ENCODE measurements at regions not wholly inside any gene's neighbourhood (a gene's known extent, or its start where the extent isn't known, plus 50 kb on each side); places are given as distances from the start of the nearest gene placed in this dataset.
A peak's percentile ranks its signal among the peaks of the same experiment; 100 is the strongest.

- no peak overlapping the region for H3K14ac ChIP-seq (ENCODE audit: insufficient read length)
- no peak overlapping the region for H3K23ac ChIP-seq (ENCODE audit: insufficient read length)
- no peaks in the 10 kb centered on the region for H3K9me3 ChIP-seq (ENCODE audit: insufficient read depth in 2 of 2, low read depth in 1 of 2, low read length in 1 of 2)
- no peaks in the 10 kb centered on the region for H3K36me3 ChIP-seq (ENCODE audit: control insufficient read depth in 2 of 4, insufficient read depth in 4 of 4, low read length in 3 of 4)
- H3K79me1 ChIP-seq (ENCODE audit: low read depth, low read length): no peaks in the 10 kb centered on the region
- no peak for FAIRE-seq
- TF ChIP-seq SUZ12 (IDR thresholded peaks at IDR 0.05; ENCODE audit: low read length): no peak
- TF ChIP-seq SP2 (IDR thresholded peaks at IDR 0.05; ENCODE audit: low read length): no peak
- no peak for TF ChIP-seq HDAC6 (IDR thresholded peaks at IDR 0.05; ENCODE audit: low read depth, low read length)
- no peak for TF ChIP-seq BCL11A (IDR thresholded peaks at IDR 0.05; ENCODE audit: low read depth in 2 of 2, low read length in 2 of 2)
- no peak for TF ChIP-seq SP1 (IDR thresholded peaks at IDR 0.05; ENCODE audit: low read depth, low read length)
- TF ChIP-seq SIN3A (conservative IDR thresholded peaks at IDR 0.05 in 1 of 2, IDR thresholded peaks at IDR 0.05 in 1 of 2; ENCODE audit: low read depth in 1 of 2, low read length in 2 of 2): no peak
- TF ChIP-seq, protein P1, sequence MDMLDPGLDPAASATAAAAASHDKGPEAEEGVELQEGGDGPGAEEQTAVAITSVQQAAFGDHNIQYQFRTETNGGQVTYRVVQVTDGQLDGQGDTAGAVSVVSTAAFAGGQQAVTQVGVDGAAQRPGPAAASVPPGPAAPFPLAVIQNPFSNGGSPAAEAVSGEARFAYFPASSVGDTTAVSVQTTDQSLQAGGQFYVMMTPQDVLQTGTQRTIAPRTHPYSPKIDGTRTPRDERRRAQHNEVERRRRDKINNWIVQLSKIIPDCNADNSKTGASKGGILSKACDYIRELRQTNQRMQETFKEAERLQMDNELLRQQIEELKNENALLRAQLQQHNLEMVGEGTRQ (IDR thresholded peaks at IDR 0.05; ENCODE audit: low read length): no peak
- no peak for TF ChIP-seq SP4 (IDR thresholded peaks at IDR 0.05; ENCODE audit: low read length)
- no peak for TF ChIP-seq ZNF274 (IDR thresholded peaks at IDR 0.05; ENCODE audit: borderline replicate concordance, extremely low read depth, low read length)
- no peak for TF ChIP-seq SAP30 (IDR thresholded peaks at IDR 0.05; ENCODE audit: insufficient read depth, insufficient replicate concordance, low read length)
- no peak for TF ChIP-seq RAD21 (IDR thresholded peaks at IDR 0.05 in 1 of 2, conservative IDR thresholded peaks at IDR 0.05 in 1 of 2; ENCODE audit: low read depth in 2 of 2, low read length in 2 of 2)
- no peak overlapping the region for H3K4ac ChIP-seq (replicated peaks; ENCODE audit: insufficient read length, low read depth, low read length)
- no peak overlapping the region for H3K18ac ChIP-seq (ENCODE audit: extremely low read depth, low read length)
- no peaks in the 10 kb centered on the region for H3K27me3 ChIP-seq (replicated peaks in 1 of 4; ENCODE audit: control insufficient read depth in 3 of 4, extremely low read depth in 1 of 4, insufficient read depth in 3 of 4, low read length in 3 of 4)
- no peak overlapping the region for H4K8ac ChIP-seq (ENCODE audit: extremely low read depth, insufficient read depth, low read length)
- ChIA-PET CTCF (ENCODE audit: partially characterized antibody) (interaction anchor here (0.8 to 1.2 kb wide), 3 partner anchors 10 to 149 kb away, joined by 3 read pairs; no protein-coding TSS in a partner anchor), POLR2A (ENCODE audit: partially characterized antibody) (interaction anchor here (0.6 kb wide), 1 partner anchor 9 kb away, joined by 3 read pairs; no protein-coding TSS in a partner anchor)
- no peaks in the 10 kb centered on the region for H3K79me2 ChIP-seq (ENCODE audit: control insufficient read depth in 1 of 2, insufficient read depth in 2 of 2, low read length in 2 of 2)
- peaks cover 0 to 4% (median under 1%) of the 10 kb centered on the region in 4 experiments; a peak in 2 of 7 replicates for H3K4me1 ChIP-seq (replicated peaks in 1 of 4; ENCODE audit: control insufficient read depth in 3 of 4, insufficient read depth in 4 of 4, low read length in 3 of 4)
- no peak overlapping the region for H3K4me2 ChIP-seq (ENCODE audit: insufficient read depth in 1 of 2, low read depth in 2 of 2, low read length in 2 of 2)
- no peak overlapping the region for H3K56ac ChIP-seq (replicated peaks; ENCODE audit: insufficient read length, low read depth, low read length)
- H2BK20ac ChIP-seq (ENCODE audit: low read length): no peak overlapping the region
- no peak overlapping the region for H2BK120ac ChIP-seq (replicated peaks; ENCODE audit: low read depth, low read length)
- H4K20me1 ChIP-seq (replicated peaks in 1 of 2; ENCODE audit: control insufficient read depth in 1 of 2, insufficient read depth in 2 of 2, low read length in 2 of 2): no peaks in the 10 kb centered on the region
- no peak overlapping the region for H4K5ac ChIP-seq (ENCODE audit: insufficient read length, low read depth, low read length)
- H3K27ac ChIP-seq (ENCODE audit: low read depth, low read length): no peak overlapping the region
- H2BK12ac ChIP-seq (ENCODE audit: low read depth, low read length): no peak overlapping the region
- H2BK5ac ChIP-seq (ENCODE audit: low read depth, low read length): no peak overlapping the region
- 89% methylated on average over 6 of the region's 6 CpGs; no CpG with 5 or more reads in 1 of the 2 experiments for WGBS, 2 experiments (ENCODE audit: extremely low coverage in 1 of 2, insufficient coverage in 1 of 2, insufficient read length in 1 of 2, insufficient replicate concordance in 2 of 2, low coverage in 1 of 2, low lambda C conversion rate in 2 of 2, missing lambda C conversion rate in 1 of 2)
- no peak overlapping the region for H2AK5ac ChIP-seq (ENCODE audit: low read depth, low read length)
- H2BK15ac ChIP-seq (ENCODE audit: low read length): 0 out of 2 replicates have a peak overlapping the region, but pooled peaks have one; percentile 37
- no peaks in the 10 kb centered on the region for H3K23me2 ChIP-seq (ENCODE audit: low read depth, low read length)
- no peak overlapping the region for H3K9ac ChIP-seq (replicated peaks in 1 of 4; ENCODE audit: extremely low read depth in 1 of 4, low read depth in 3 of 4, low read length in 3 of 4)
- no peak overlapping the region for H3K4me3 ChIP-seq (ENCODE audit: extremely low read depth in 1 of 4, insufficient read depth in 2 of 4, low read depth in 3 of 4, low read length in 4 of 4)
- H4K91ac ChIP-seq (replicated peaks; ENCODE audit: insufficient read length, low read length): no peak overlapping the region
- H2AFZ ChIP-seq (ENCODE audit: low read length): no peak overlapping the region
- no peak for DNase-seq (ENCODE audit: low read depth in 1 of 2, low spot score in 2 of 2)
These were observed 154.3 kb downstream of the ICE1 start for GRCh38 chr5:5576744-5577143.

Data from H1 (cell line).